Immature natural killer cell (primary cell): ENCODE measurements at regions not wholly inside any gene's neighbourhood (a gene's known extent, or its start where the extent isn't known, plus 50 kb on each side); places are given as distances from the start of the nearest gene placed in this dataset.
A peak's percentile ranks its signal among the peaks of the same experiment; 100 is the strongest.

Experiments
- DNase-seq, 3 donors: peaks; one replicate each; pipeline ENCODE4 v3.0.0; 2022; ENCODE audit warnings: mixed read lengths in 1 of 3
- H3K27ac Mint-ChIP-seq, 6 donors: one replicate each; pipeline ENCODE4 v1.8.0; 2020; ENCODE audit warnings: mixed read lengths in 6 of 6, mild to moderate bottlenecking in 5 of 6, inconsistent platforms in 4 of 6, moderate library complexity in 3 of 6
- H3K27me3 Mint-ChIP-seq, 3 donors: one replicate each; pipeline ENCODE4 v1.8.0; 2020 to 2021; ENCODE audit warnings: low read depth in 3 of 3, mild to moderate bottlenecking in 3 of 3, mixed read lengths in 3 of 3, moderate library complexity in 3 of 3, inconsistent platforms in 1 of 3
- H3K36me3 Mint-ChIP-seq, 3 donors: one replicate each; pipeline ENCODE4 v1.8.0; 2020; ENCODE audit warnings: mixed read lengths in 3 of 3, inconsistent platforms in 2 of 3, mild to moderate bottlenecking in 2 of 3
- H3K4me1 Mint-ChIP-seq, 2 donors: one replicate each; pipeline ENCODE4 v1.8.0; 2020; ENCODE audit warnings: inconsistent platforms in 2 of 2, mild to moderate bottlenecking in 2 of 2, mixed read lengths in 2 of 2, moderate library complexity in 1 of 2
- H3K4me3 Mint-ChIP-seq, 5 donors: one replicate each; pipeline ENCODE4 v1.8.0; 2020; ENCODE audit warnings: mild to moderate bottlenecking in 5 of 5, mixed read lengths in 5 of 5, inconsistent platforms in 3 of 5, moderate library complexity in 3 of 5
- H3K9me3 Mint-ChIP-seq, 6 donors: one replicate each; pipeline ENCODE4 v1.8.0; 2020; ENCODE audit warnings: mild to moderate bottlenecking in 6 of 6, mixed read lengths in 6 of 6, inconsistent platforms in 4 of 6, moderate library complexity in 3 of 6

- peaks cover 0 to 2% (median 0%) of the 10 kb centered on the region in 3 donors for H3K27me3 Mint-ChIP-seq
- H3K27ac Mint-ChIP-seq, result peak overlapping the region in 1 of 6 donors; percentile 12
- H3K36me3 Mint-ChIP-seq, result peaks cover 0 to 7% (median 0%) of the 10 kb centered on the region in 3 donors
- no peak overlapping the region for H3K4me3 Mint-ChIP-seq
- no peak for DNase-seq
- H3K9me3 Mint-ChIP-seq, result no peaks in the 10 kb centered on the region
- H3K4me1 Mint-ChIP-seq, result peaks cover 41 to 61% of the 10 kb centered on the region in 2 donors
Measured at GRCh38 chr14:65934070-65934435, 521.5 kb downstream of the FUT8 start.

GRCh38 chr14:65936342-65936975 lies 523.9 kb downstream of the FUT8 start:
- H3K36me3 Mint-ChIP-seq, result peaks cover 0 to 7% (median 0%) of the 10 kb centered on the region in 3 donors
- H3K9me3 Mint-ChIP-seq, result no peaks in the 10 kb centered on the region
- H3K27me3 Mint-ChIP-seq, result peaks cover 2 to 5% (median 2%) of the 10 kb centered on the region in 3 donors
- no peak for DNase-seq
- H3K27ac Mint-ChIP-seq, result peak overlapping the region in 4 of 6 donors; percentile 10 to 82 (median 75)
- H3K4me3 Mint-ChIP-seq, result peak overlapping the region in 1 of 5 donors; percentile 19
- H3K4me1 Mint-ChIP-seq, result peaks cover 39 to 66% of the 10 kb centered on the region in 2 donors

- no peak for DNase-seq
- Mint-ChIP-seq H3K9me3 (no peaks in the 10 kb centered on the region), H3K36me3 (peaks cover 0 to 7% (median 0%) of the 10 kb centered on the region in 3 donors), H3K4me3 (peak overlapping the region; percentile 19 to 75 (median 71)), H3K4me1 (peaks cover 34 to 59% of the 10 kb centered on the region in 2 donors), H3K27me3 (peaks cover 2 to 5% (median 3%) of the 10 kb centered on the region in 3 donors), H3K27ac (peak overlapping the region; percentile 40 to 82 (median 73))
Measured at GRCh38 chr14:65937079-65937959, 524.8 kb downstream of the FUT8 start.

GRCh38 chr14:65937960-65938316 lies 525.4 kb downstream of the FUT8 start:
- Mint-ChIP-seq H3K36me3 (peaks cover 0 to 3% (median 0%) of the 10 kb centered on the region in 3 donors), H3K27me3 (peaks cover 2 to 5% (median 3%) of the 10 kb centered on the region in 3 donors), H3K27ac (peak overlapping the region in 3 of 6 donors; percentile 62 to 82 (median 70)), H3K4me3 (peak overlapping the region in 4 of 5 donors; percentile 66 to 75 (median 72)), H3K9me3 (no peaks in the 10 kb centered on the region), H3K4me1 (peaks cover 34 to 59% of the 10 kb centered on the region in 2 donors)
- DNase-seq, result no peak

GRCh38 chr14:65938738-65939137 lies 526.2 kb downstream of the FUT8 start:
- peaks cover 2 to 5% (median 3%) of the 10 kb centered on the region in 3 donors for H3K27me3 Mint-ChIP-seq
- peaks cover 34 to 59% of the 10 kb centered on the region in 2 donors for H3K4me1 Mint-ChIP-seq
- H3K9me3 Mint-ChIP-seq, result no peaks in the 10 kb centered on the region
- DNase-seq, result no peak
- peak overlapping the region in 1 of 6 donors; percentile 23 for H3K27ac Mint-ChIP-seq
- H3K36me3 Mint-ChIP-seq, result peaks cover 0 to 3% (median 0%) of the 10 kb centered on the region in 3 donors
- H3K4me3 Mint-ChIP-seq, result no peak overlapping the region

- Mint-ChIP-seq H3K36me3 (peaks cover 0 to 3% (median 0%) of the 10 kb centered on the region in 3 donors), H3K4me3 (no peak overlapping the region), H3K27ac (no peak overlapping the region), H3K9me3 (no peaks in the 10 kb centered on the region), H3K27me3 (peaks cover 2 to 5% (median 3%) of the 10 kb centered on the region in 3 donors), H3K4me1 (peaks cover 34 to 57% of the 10 kb centered on the region in 2 donors)
- no peak for DNase-seq
Measured at GRCh38 chr14:65939184-65939583, 526.7 kb downstream of the FUT8 start.

GRCh38 chr14:65940056-65940735 lies 527.7 kb downstream of the FUT8 start:
- Mint-ChIP-seq H3K4me1 (peaks cover 34 to 49% of the 10 kb centered on the region in 2 donors), H3K36me3 (peaks cover 0 to 3% (median 0%) of the 10 kb centered on the region in 3 donors), H3K27ac (no peak overlapping the region), H3K27me3 (peaks cover 2 to 5% (median 3%) of the 10 kb centered on the region in 3 donors), H3K9me3 (no peaks in the 10 kb centered on the region), H3K4me3 (no peak overlapping the region)
- no peak for DNase-seq

- Mint-ChIP-seq H3K9me3 (no peaks in the 10 kb centered on the region), H3K4me3 (no peak overlapping the region), H3K27me3 (peaks cover 4 to 5% (median 5%) of the 10 kb centered on the region in 3 donors), H3K27ac (no peak overlapping the region), H3K36me3 (peaks cover 0 to 3% (median 0%) of the 10 kb centered on the region in 3 donors), H3K4me1 (peaks cover 34 to 49% of the 10 kb centered on the region in 2 donors)
- DNase-seq, result no peak
Measured at GRCh38 chr14:65941091-65941490, 528.6 kb downstream of the FUT8 start.

- Mint-ChIP-seq H3K27ac (peak overlapping the region in 1 of 6 donors; percentile 55), H3K4me1 (peaks cover 14 to 29% of the 10 kb centered on the region in 2 donors), H3K4me3 (no peak overlapping the region), H3K36me3 (peaks cover 0 to 2% (median 0%) of the 10 kb centered on the region in 3 donors), H3K9me3 (no peaks in the 10 kb centered on the region), H3K27me3 (peaks cover 4 to 9% (median 5%) of the 10 kb centered on the region in 3 donors)
- DNase-seq, result no peak
Measured at GRCh38 chr14:65943150-65943549, 530.6 kb downstream of the FUT8 start.

- peaks cover 10 to 22% of the 10 kb centered on the region in 2 donors for H3K4me1 Mint-ChIP-seq
- no peak overlapping the region for H3K27ac Mint-ChIP-seq
- no peak for DNase-seq
- H3K27me3 Mint-ChIP-seq, result peaks cover 3 to 11% (median 5%) of the 10 kb centered on the region in 3 donors
- H3K4me3 Mint-ChIP-seq, result no peak overlapping the region
- H3K36me3 Mint-ChIP-seq, result no peaks in the 10 kb centered on the region
- H3K9me3 Mint-ChIP-seq, result no peaks in the 10 kb centered on the region
Measured at GRCh38 chr14:65943916-65944410, 531.4 kb downstream of the FUT8 start.

GRCh38 chr14:65945327-65945726 lies 532.8 kb downstream of the FUT8 start:
- Mint-ChIP-seq H3K4me1 (peaks cover 19 to 22% of the 10 kb centered on the region in 2 donors), H3K9me3 (no peaks in the 10 kb centered on the region), H3K27ac (no peak overlapping the region), H3K4me3 (no peak overlapping the region), H3K27me3 (peaks cover 3 to 8% (median 5%) of the 10 kb centered on the region in 3 donors), H3K36me3 (no peaks in the 10 kb centered on the region)
- no peak for DNase-seq

- Mint-ChIP-seq H3K4me1 (peaks cover 19 to 24% of the 10 kb centered on the region in 2 donors), H3K27me3 (peaks cover 3 to 8% (median 7%) of the 10 kb centered on the region in 3 donors), H3K36me3 (no peaks in the 10 kb centered on the region), H3K27ac (peak overlapping the region in 2 of 6 donors; percentile 15 to 18), H3K4me3 (no peak overlapping the region), H3K9me3 (no peaks in the 10 kb centered on the region)
- no peak for DNase-seq
Measured at GRCh38 chr14:65946494-65946893, 534.0 kb downstream of the FUT8 start.

- peaks cover 3 to 8% (median 6%) of the 10 kb centered on the region in 3 donors for H3K27me3 Mint-ChIP-seq
Measured at GRCh38 chr14:65948302-65948701, 535.8 kb downstream of the FUT8 start.

More at GRCh38 chr14:65948302-65948701, 535.8 kb downstream of the FUT8 start:
- Mint-ChIP-seq H3K27ac (peak overlapping the region in 1 of 6 donors; percentile 58), H3K9me3 (no peaks in the 10 kb centered on the region), H3K4me1 (peaks cover 19 to 25% of the 10 kb centered on the region in 2 donors), H3K36me3 (no peaks in the 10 kb centered on the region), H3K4me3 (no peak overlapping the region)
- no peak for DNase-seq
